AG04449 (cell line): ENCODE measurements at regions not wholly inside any gene's neighbourhood (a gene's known extent, or its start where the extent isn't known, plus 50 kb on each side); places are given as distances from the start of the nearest gene placed in this dataset.
"Not testable (repeated sequence)": the region's sequence is repeated elsewhere in the genome, so short reads cannot be mapped to it uniquely, and the experiment has no call there.

Experiments used
- CTCF ChIA-PET: fragments of 350-600 bp; formaldehyde crosslinking; extraction: SDS; loops from one replicate; lab custom pipeline; 2021; ENCODE audit warnings: antibody characterized with exemption; lab: Yijun Ruan, JAX
- POLR2A ChIA-PET: fragments of 400-600, 350-600 bp; formaldehyde crosslinking; extraction: SDS; loops from one replicate; lab custom pipeline; 2020; ENCODE audit warnings: antibody characterized with exemption, inconsistent platforms; lab: Yijun Ruan, JAX
- DNase-seq: peaks from one replicate; pipeline ENCODE4 v3.0.0-alpha.2; 2010; ENCODE audit warnings: low read depth, low spot score
- H3K4me3 ChIP-seq: 2 replicates; pipeline ENCODE4 v1.5.1; 2011; ENCODE audit warnings: low read depth, mild to moderate bottlenecking, control low read depth, low read length
- CTCF ChIP-seq: IDR thresholded peaks from one replicate; pipeline ENCODE4 v1.5.1; 2011; ENCODE audit warnings: mild to moderate bottlenecking, moderate library complexity, low read length, control low read depth, inconsistent platforms; ENCODE audit not compliant: insufficient read depth; ENCODE audit errors: missing control alignments

DNA sequence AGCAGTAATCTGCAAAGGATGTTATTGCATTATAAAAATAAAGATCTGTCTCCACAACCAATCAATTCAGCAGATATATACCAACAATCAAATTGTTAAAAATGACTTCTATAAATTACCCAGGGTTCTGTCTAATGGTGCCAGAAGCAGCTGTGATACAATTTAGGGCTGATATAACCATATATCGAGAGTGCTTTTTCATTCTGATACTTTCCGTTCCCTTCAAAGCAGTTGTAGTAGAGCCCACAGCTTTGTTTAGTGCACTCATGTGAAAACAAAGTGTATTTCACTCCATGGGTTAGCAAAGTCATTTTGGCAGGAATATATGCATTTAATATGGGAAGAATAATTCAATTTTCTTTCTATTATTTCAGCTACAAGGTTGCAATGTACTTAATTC lies 83.1 kb upstream of the CHCHD3 start:
- CTCF ChIA-PET: no interaction called here
- POLR2A ChIA-PET: no interaction called here
- DNase-seq: no peak
- H3K4me3 ChIP-seq: no peak overlapping the region
- TF ChIP-seq CTCF: no peak

GRCh38 chr7:133165529-133165928 lies 83.6 kb upstream of the CHCHD3 start:
- ChIA-PET CTCF (no interaction called here), POLR2A (no interaction called here)
- DNase-seq: no peak
- H3K4me3 ChIP-seq: no peak overlapping the region
- TF ChIP-seq CTCF: no peak

DNA sequence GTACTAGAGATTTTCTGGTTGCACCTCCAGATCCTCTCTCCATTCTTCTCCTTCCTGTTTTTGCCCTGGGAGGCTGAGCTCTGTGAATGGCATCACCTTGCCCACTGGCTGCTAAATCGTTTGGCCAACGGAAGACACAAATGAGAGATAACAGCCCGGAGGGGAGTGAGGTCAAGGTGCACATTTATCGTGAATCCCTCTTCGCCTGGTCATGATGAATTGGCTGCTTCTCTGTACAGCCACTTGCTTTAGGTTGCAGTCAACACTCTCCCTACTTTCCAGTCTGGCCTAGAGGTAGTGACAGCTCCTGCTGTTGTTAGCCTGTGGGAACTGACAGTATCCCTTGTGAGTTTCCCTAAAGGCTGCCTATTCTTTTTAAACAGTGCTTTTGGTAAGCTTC lies 85.4 kb upstream of the CHCHD3 start:
- TF ChIP-seq CTCF: no peak
- no peak overlapping the region for H3K4me3 ChIP-seq
- ChIA-PET POLR2A (no interaction called here), CTCF (no interaction called here)
- DNase-seq: no peak

DNA sequence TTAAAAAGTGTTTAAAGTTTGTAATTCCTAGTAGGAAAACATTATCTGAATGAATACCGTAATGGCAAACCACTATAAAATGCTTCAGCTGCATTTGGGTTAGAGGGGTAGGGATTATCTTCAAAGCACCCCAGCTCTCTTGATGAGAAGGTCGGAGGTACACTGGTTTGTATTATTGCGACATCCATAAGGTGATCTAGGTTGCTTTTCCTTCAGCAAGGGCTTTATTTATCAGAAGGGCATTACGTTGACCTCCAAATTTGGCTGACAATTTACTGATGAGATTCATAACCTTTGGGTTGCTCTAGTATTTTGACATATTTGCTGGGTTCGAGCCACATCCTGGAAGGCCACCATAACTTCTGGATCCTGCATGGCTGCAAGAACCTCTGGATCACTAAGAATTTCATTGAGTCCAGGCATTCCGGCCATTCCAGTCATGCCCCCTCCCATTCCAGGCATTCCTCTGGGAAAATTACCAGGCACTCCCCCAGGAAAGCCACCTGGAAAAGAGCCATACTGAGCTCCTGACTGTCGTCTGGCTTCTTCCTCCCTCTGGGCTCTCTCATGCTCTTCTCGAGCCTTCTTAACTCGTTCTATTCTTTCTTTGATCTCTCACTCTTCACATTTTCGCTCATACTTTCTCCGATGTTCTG lies 83.6 kb upstream of the EXOC4 start:
- DNase-seq, H3K4me3 ChIP-seq, POLR2A ChIA-PET, CTCF ChIA-PET: not testable (repeated sequence)

DNA sequence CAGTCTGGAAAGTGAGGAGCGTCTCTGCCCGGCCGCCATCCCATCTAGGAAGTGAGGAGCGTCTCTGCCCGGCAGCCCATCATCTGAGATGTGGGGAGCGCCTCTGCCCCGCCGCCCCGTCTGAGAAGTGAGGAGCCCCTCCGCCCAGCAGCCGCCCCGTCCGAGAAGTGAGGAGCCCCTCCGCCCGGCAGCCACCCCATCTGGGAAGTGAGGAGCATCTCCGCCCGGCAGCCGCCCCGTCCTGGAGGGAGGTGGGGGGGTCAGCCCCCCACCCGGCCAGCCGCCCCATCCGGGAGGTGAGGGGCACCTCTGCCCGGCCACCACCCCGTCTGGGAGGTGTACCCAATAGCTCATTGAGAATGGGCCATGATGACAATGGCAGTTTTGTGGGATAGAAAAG lies 75.4 kb upstream of the EXOC4 start:
- H3K4me3 ChIP-seq, CTCF ChIA-PET, DNase-seq, POLR2A ChIA-PET: not testable (repeated sequence)

GRCh38 chr7:133180717-133181116 lies 72.2 kb upstream of the EXOC4 start:
- no peak for TF ChIP-seq CTCF
- ChIA-PET POLR2A (no interaction called here), CTCF (no interaction called here)
- no peak for DNase-seq
- H3K4me3 ChIP-seq: no peak overlapping the region

DNA sequence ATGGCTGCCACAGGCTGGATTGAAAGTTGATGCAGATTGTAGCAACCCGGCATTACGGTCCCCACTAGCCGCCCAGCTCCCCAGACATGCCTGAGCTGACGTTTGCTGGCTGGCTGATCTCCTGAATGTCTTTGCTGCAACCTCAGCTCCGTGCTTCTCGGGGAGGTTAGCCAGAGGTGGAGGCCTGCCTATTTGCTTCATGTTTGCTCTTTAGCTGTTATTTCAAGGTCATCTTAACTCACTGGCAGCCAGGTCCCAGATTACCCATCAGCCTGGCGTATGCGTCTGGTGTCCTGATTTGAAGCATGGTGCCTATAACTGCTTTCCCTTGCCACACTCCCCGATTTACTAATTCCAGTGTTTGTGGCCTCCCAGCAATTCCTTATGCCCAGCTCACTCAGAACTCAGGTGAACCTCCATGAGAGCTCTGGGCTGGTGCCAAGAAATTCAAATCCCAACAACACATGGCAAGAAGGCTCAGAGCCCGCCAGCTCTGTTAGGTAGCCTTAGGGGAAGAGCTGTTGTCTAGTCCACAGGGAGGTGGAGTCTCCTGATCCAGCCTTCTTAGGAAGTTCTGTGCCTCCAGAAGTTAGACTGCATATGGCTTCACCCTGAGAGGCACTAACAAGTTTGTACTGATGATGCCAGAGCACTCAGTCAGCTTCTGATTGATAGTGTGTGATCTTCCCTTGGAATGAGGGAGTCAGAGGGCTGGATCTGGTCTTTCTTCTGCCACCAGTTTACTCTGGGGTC lies 69.7 kb upstream of the EXOC4 start:
- CTCF ChIA-PET: no interaction called here
- DNase-seq: no peak
- TF ChIP-seq CTCF: no peak
- no peak overlapping the region for H3K4me3 ChIP-seq
- POLR2A ChIA-PET: no interaction called here
